GM20000 (cell line): ENCODE measurements at regions not wholly inside any gene's neighbourhood (a gene's known extent, or its start where the extent isn't known, plus 50 kb on each side); places are given as distances from the start of the nearest gene placed in this dataset.

Experiments used
- DNase-seq: peaks from one replicate; pipeline ENCODE4 v3.0.0; 2012; ENCODE audit warnings: low spot score
- CTCF ChIP-seq: IDR thresholded peaks from 2 replicates; pipeline ENCODE4 v1.5.1; 2012; ENCODE audit warnings: mild to moderate bottlenecking, control low read depth; ENCODE audit errors: extremely low read depth, missing control alignments

- TF ChIP-seq CTCF: no peak
- no peak for DNase-seq
These were observed 433.9 kb upstream of the ZMIZ1 start for GRCh38 chr10:78634835-78635234.

DNA sequence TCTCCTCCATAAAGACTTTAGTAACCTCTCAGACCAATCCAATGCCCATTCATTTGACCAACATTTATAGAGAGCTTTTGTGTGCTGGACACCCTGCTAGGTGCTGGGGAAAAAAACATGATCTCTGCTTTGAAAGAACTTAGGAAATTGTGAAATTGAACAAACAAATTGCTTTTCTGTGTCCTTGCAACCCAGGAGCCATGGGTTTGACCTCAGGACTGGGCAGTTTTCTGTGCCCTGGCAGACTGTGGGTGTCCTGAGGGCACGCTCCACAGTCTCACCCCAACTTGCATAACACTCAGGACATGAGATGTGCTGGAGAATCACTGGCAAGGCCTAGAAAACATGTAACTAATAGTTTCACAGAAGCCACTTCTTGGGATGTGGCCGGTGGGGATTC, 429.1 kb upstream of the ZMIZ1 start:
- no peak for TF ChIP-seq CTCF
- DNase-seq: no peak

DNA sequence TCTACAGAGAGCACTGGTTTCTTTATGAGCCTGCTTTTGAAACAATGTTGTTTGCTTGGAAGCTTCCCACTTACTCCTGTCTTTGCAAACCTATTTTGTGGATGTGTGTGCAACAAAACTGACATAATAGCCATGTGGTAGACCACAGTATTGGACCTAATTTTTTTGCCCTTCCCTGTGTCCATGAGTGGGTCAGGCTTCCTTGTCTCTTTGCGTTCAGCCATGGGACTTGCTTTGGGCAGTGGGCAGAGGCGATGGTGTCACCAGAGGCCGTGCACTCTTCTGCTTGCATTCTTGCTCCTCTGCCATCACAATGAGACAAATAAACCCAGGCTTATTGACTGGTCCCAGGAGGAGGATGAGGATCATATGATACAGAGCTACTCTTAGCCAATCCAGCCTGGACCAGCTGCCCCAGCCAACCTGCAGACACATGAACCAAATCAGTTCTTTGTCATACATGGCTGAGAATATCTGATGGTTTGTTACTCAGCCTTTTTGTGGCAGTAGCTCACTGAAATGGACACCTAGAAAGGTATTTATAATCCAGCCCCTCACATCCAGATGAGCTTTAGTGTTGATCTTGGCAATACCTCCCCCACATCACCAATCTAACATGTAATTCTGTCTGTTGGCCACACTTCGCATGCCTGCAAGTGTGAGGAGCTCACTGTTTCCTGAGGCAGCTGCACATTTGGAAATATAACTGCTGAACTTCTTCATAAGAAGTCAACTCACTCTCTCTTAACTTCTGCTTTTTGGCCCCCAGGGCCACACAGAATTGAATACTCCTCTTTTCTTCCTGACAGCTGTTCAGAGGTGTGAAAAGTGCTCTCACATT, 427.8 kb upstream of the ZMIZ1 start:
- DNase-seq: no peak
- no peak for TF ChIP-seq CTCF

- no peak for DNase-seq
- TF ChIP-seq CTCF: no peak
These were observed 427.1 kb upstream of the ZMIZ1 start for GRCh38 chr10:78641693-78642092.

GRCh38 chr10:78642269-78642816, 426.4 kb upstream of the ZMIZ1 start:
- DNase-seq: no peak
- no peak for TF ChIP-seq CTCF

- no peak for TF ChIP-seq CTCF
- no peak for DNase-seq
These were observed 425.3 kb upstream of the ZMIZ1 start for GRCh38 chr10:78643513-78643912.

DNA sequence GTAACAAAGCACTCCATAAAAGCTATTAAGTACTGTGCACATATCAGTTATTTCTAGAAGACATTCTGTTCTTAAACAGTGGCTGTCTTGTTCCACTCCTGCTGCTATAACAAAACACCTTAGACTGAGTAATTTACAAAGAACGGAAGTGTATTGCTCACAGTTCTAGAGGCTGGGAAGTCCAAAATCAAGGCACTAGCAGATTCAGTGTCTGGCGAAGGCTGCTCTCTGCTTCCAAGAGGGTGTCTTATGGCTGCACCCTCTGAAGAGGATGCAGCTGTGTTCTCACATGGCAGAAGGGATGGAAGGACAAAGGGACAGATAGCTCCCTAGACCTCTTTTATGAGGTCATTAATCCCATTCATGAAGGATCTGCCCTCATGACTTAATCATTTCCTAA, 424.2 kb upstream of the ZMIZ1 start:
- no peak for TF ChIP-seq CTCF
- no peak for DNase-seq
